PC-9 (cell line): ENCODE measurements at regions not wholly inside any gene's neighbourhood (a gene's known extent, or its start where the extent isn't known, plus 50 kb on each side); places are given as distances from the start of the nearest gene placed in this dataset.

Experiments used
- EZH2 ChIP-seq: fragments of 200-600 bp; sonication (generic); IDR thresholded peaks from 2 replicates; pipeline ENCODE4 v1.8.0; 2017; ENCODE audit warnings: antibody characterized with exemption, low read depth
- TF ChIP-seq, protein P1 (sequence below): fragments of 200-600 bp; sonication (generic); conservative IDR thresholded peaks from 2 replicates; pipeline ENCODE4 v1.6.1; 2017; ENCODE audit warnings: mixed run types, antibody characterized with exemption, mild to moderate bottlenecking, moderate library complexity

DNA sequence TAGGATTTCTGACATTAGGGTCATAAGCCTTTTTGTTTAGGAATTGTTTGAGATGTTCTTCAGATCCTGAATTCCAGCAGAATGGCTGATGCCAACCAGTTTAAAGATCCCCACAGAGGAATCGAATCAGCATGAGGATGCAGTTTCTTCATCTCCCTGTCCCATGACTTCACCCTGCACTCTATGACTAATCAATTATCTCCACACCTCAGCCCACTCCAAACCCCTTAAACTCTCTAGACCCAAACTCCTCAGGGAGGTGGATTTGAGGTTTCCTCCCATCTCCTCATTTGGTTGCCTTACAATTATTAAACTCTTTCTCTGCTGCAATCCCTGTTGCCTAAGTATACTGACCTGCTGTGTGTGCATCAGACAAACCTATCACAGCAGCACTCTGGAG is 86.5 kb upstream of the CRY1 start:
- TF ChIP-seq, protein P1, sequence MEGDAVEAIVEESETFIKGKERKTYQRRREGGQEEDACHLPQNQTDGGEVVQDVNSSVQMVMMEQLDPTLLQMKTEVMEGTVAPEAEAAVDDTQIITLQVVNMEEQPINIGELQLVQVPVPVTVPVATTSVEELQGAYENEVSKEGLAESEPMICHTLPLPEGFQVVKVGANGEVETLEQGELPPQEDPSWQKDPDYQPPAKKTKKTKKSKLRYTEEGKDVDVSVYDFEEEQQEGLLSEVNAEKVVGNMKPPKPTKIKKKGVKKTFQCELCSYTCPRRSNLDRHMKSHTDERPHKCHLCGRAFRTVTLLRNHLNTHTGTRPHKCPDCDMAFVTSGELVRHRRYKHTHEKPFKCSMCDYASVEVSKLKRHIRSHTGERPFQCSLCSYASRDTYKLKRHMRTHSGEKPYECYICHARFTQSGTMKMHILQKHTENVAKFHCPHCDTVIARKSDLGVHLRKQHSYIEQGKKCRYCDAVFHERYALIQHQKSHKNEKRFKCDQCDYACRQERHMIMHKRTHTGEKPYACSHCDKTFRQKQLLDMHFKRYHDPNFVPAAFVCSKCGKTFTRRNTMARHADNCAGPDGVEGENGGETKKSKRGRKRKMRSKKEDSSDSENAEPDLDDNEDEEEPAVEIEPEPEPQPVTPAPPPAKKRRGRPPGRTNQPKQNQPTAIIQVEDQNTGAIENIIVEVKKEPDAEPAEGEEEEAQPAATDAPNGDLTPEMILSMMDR: no peak
- no peak for TF ChIP-seq EZH2
